Mesenchymal stem cell (in vitro differentiated cells and primary cell): ENCODE measurements at regions not wholly inside any gene's neighbourhood (a gene's known extent, or its start where the extent isn't known, plus 50 kb on each side); places are given as distances from the start of the nearest gene placed in this dataset.

Experiments used
- DNase-seq: peaks from one replicate; pipeline ENCODE4 v3.0.0-alpha.2; 2013
- H2AFZ ChIP-seq: one replicate; pipeline ENCODE4 v1.6.1; 2013; ENCODE audit warnings: low read depth, mild to moderate bottlenecking, control low read depth, inconsistent platforms, low read length, moderate library complexity
- H2AK5ac ChIP-seq: 2 replicates; pipeline ENCODE4 v1.6.1; 2013; ENCODE audit warnings: low read length, moderate library complexity, mild to moderate bottlenecking, inconsistent platforms; ENCODE audit not compliant: severe bottlenecking
- H2BK120ac ChIP-seq: one replicate; pipeline ENCODE4 v1.6.1; 2013; ENCODE audit warnings: low read depth, mild to moderate bottlenecking, inconsistent platforms, low read length, moderate library complexity
- H2BK12ac ChIP-seq, 2 experiments: one replicate each; pipeline ENCODE4 v1.6.1; 2013; ENCODE audit warnings: inconsistent platforms in 2 of 2, low read length in 2 of 2, mild to moderate bottlenecking in 2 of 2, moderate library complexity in 2 of 2, control low read depth in 1 of 2
- H2BK15ac ChIP-seq: one replicate; pipeline ENCODE4 v1.6.1; 2013; ENCODE audit warnings: mild to moderate bottlenecking, low read depth, inconsistent platforms; ENCODE audit not compliant: poor library complexity, severe bottlenecking
- H2BK5ac ChIP-seq: 2 replicates; pipeline ENCODE4 v1.6.1; 2013; ENCODE audit warnings: low read depth, mild to moderate bottlenecking, low read length, control low read depth, inconsistent platforms; ENCODE audit not compliant: poor library complexity, severe bottlenecking
- H3K14ac ChIP-seq, 2 experiments: one replicate each; pipeline ENCODE4 v1.6.1; 2013; ENCODE audit warnings: inconsistent platforms in 2 of 2, low read length in 2 of 2, control low read depth in 1 of 2, mild to moderate bottlenecking in 1 of 2, moderate library complexity in 1 of 2
- H3K18ac ChIP-seq, 2 experiments: one replicate each; pipeline ENCODE4 v1.6.1; 2013; ENCODE audit warnings: inconsistent platforms in 2 of 2, low read length in 2 of 2, control low read depth in 1 of 2, low read depth in 1 of 2, mild to moderate bottlenecking in 1 of 2
- H3K23ac ChIP-seq, 2 experiments: one replicate each; pipeline ENCODE4 v1.6.1; 2013; ENCODE audit warnings: inconsistent platforms in 2 of 2, low read length in 2 of 2, mild to moderate bottlenecking in 2 of 2, moderate library complexity in 2 of 2, control low read depth in 1 of 2
- H3K27ac ChIP-seq: 2 replicates; pipeline ENCODE4 v1.5.1; 2013; ENCODE audit warnings: mild to moderate bottlenecking, moderate library complexity, low read length, control low read depth, inconsistent platforms; ENCODE audit not compliant: poor library complexity, severe bottlenecking
- H3K27me3 ChIP-seq, 2 experiments: 2 replicates each; pipeline versions ENCODE4 v1.6.1 to v1.7.0; 2013; ENCODE audit warnings: low read length in 2 of 2, mild to moderate bottlenecking in 2 of 2, moderate library complexity in 2 of 2, control low read depth in 1 of 2, inconsistent platforms in 1 of 2; ENCODE audit not compliant: control insufficient read depth in 1 of 2, insufficient read depth in 1 of 2
- H3K36me3 ChIP-seq, 2 experiments: 2 replicates each; pipeline versions ENCODE4 v1.6.1 to v1.7.0; 2013; ENCODE audit warnings: low read length in 2 of 2, control low read depth in 1 of 2, inconsistent platforms in 1 of 2, low read depth in 1 of 2, mild to moderate bottlenecking in 1 of 2; ENCODE audit not compliant: insufficient read depth in 2 of 2, control insufficient read depth in 1 of 2
- H3K4ac ChIP-seq, 2 experiments: one replicate each; pipeline ENCODE4 v1.6.1; 2013; ENCODE audit warnings: inconsistent platforms in 2 of 2, low read length in 2 of 2, mild to moderate bottlenecking in 2 of 2, moderate library complexity in 2 of 2, control low read depth in 1 of 2, low read depth in 1 of 2
- H3K4me1 ChIP-seq: 2 replicates; pipeline ENCODE4 v1.6.1; 2013; ENCODE audit warnings: low read depth, low read length, control low read depth; ENCODE audit not compliant: control insufficient read depth, insufficient read depth
- H3K4me2 ChIP-seq: 2 replicates; pipeline ENCODE4 v1.6.1; 2013; ENCODE audit warnings: low read length, mild to moderate bottlenecking, inconsistent platforms; ENCODE audit not compliant: poor library complexity, severe bottlenecking
- H3K4me3 ChIP-seq, 2 experiments: 2 replicates each; pipeline versions ENCODE4 v1.5.1 to v1.7.0; 2013; ENCODE audit warnings: low read length in 2 of 2, mild to moderate bottlenecking in 2 of 2, control low read depth in 1 of 2, low read depth in 1 of 2; ENCODE audit not compliant: insufficient read depth in 1 of 2
- H3K79me1 ChIP-seq: replicated peaks from 2 replicates; pipeline ENCODE4 v1.6.1; 2013; ENCODE audit warnings: mild to moderate bottlenecking, control low read depth, low read length, inconsistent platforms; ENCODE audit not compliant: poor library complexity, severe bottlenecking
- H3K9ac ChIP-seq: 2 replicates; pipeline ENCODE4 v1.7.0; 2013; ENCODE audit warnings: mild to moderate bottlenecking, low read length, moderate library complexity
- H3K9me3 ChIP-seq: 2 replicates; pipeline ENCODE4 v1.7.0; 2013; ENCODE audit warnings: mild to moderate bottlenecking, low read length; ENCODE audit not compliant: control insufficient read depth
- H4K8ac ChIP-seq: one replicate; pipeline ENCODE4 v1.6.1; 2013; ENCODE audit warnings: inconsistent platforms, mild to moderate bottlenecking, low read length, moderate library complexity
- H4K91ac ChIP-seq: one replicate; pipeline ENCODE4 v1.6.1; 2013; ENCODE audit warnings: mild to moderate bottlenecking, low read length, inconsistent platforms
- WGBS: methylation state at CpG from one replicate; pipeline ENCODE4 v1.1.7; 2013; ENCODE audit warnings: mixed read lengths; 5-methylcytosine and 5-hydroxymethylcytosine counted together

DNA sequence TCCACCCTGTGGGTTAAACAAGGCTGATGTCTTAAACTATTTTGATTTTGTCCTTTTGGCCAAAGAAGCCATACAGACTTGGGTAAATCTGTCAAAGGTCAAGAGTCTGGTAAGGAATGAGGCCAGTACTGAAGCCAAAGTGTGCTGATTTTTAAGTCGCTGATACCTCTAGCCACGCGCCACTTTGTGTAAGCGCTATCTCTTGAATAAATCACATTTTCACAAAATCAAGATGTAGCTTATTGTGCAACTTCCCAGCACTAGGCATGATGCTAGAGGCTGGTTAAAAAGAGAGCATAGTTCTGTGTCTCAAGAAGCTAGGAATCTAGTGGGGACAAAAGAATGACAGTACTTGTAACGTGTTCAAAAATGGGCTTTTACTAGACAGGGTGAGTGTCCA is 510.6 kb upstream of the RAB6C start:
- no peak for DNase-seq
- Histone ChIP-seq H3K9ac (no peak overlapping the region), H3K18ac (no peak overlapping the region), H3K4me2 (no peak overlapping the region), H3K4ac (no peak overlapping the region), H2AFZ (no peak overlapping the region), H3K79me1 (no peaks in the 10 kb centered on the region), H2BK120ac (no peak overlapping the region), H2AK5ac (no peak overlapping the region), H2BK5ac (no peak overlapping the region), H3K27me3 (no peaks in the 10 kb centered on the region), H4K91ac (no peak overlapping the region), H3K27ac (no peak overlapping the region), H2BK15ac (no peak overlapping the region), H2BK12ac (no peak overlapping the region), H3K9me3 (no peaks in the 10 kb centered on the region), H3K23ac (no peak overlapping the region), H3K4me3 (no peak overlapping the region), H4K8ac (no peak overlapping the region), H3K36me3 (no peaks in the 10 kb centered on the region), H3K4me1 (no peaks in the 10 kb centered on the region), H3K14ac (no peak overlapping the region)
- WGBS, result 96% methylated on average over 4 of the region's 5 CpGs

DNA sequence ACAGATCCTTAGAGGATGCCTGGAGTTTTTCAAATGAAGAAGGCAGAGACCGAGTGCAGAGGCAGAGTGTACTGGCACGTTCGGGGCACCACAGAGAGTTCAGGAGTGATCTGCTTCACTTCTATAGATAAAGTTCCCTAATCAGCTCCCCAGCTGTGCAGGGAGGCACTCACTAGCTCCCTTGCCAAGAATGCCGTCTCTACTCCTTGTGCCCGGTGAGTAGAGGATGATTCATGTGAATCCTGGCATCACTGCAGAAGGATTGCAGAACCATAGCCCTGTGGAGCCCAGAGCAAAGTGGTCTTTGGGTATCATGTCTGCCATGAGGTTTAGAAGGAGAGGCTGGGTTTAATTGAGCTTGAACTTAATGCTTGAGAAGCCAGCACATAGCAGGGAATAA is 510.1 kb upstream of the RAB6C start:
- no peak overlapping the region for H3K18ac ChIP-seq
- WGBS, result 77% methylated on average over 5 of the region's 5 CpGs
- H3K4me1 ChIP-seq, result no peaks in the 10 kb centered on the region

DNA sequence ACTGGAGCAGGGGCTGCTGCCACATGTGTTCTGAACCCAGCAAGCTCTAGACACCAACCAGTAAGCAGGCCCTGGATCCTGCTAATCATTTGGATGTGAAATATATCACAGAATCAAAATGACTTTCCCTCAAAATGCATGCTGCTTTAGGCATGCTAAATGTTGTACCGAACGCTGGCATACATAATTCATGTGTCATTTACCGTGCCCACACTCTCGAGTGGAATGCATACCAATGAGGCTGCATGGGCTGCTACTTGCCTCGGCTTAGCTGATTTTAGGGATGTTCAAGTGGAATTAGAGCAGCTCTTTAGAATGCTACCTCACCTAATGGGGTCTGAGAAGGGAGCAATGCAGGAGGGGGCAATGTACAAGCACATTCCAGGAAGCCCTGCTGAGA is 509.6 kb upstream of the RAB6C start:
- Histone ChIP-seq H3K4ac (no peak overlapping the region), H2BK15ac (no peak overlapping the region), H3K79me1 (no peaks in the 10 kb centered on the region), H3K9ac (no peak overlapping the region), H2AFZ (no peak overlapping the region), H2BK12ac (no peak overlapping the region), H3K18ac (no peak overlapping the region), H2AK5ac (no peak overlapping the region), H4K8ac (no peak overlapping the region), H3K27ac (no peak overlapping the region), H2BK120ac (no peak overlapping the region), H3K4me2 (no peak overlapping the region), H4K91ac (no peak overlapping the region), H3K14ac (no peak overlapping the region), H3K36me3 (no peaks in the 10 kb centered on the region), H3K4me1 (no peaks in the 10 kb centered on the region), H3K4me3 (no peak overlapping the region), H2BK5ac (no peak overlapping the region), H3K9me3 (no peaks in the 10 kb centered on the region), H3K27me3 (no peaks in the 10 kb centered on the region), H3K23ac (no peak overlapping the region)
- 81% methylated on average over 5 of the region's 5 CpGs for WGBS
- no peak for DNase-seq

More for the DNA sequence above, 510.1 kb upstream of the RAB6C start:
- H3K79me1 ChIP-seq, result no peaks in the 10 kb centered on the region
- no peaks in the 10 kb centered on the region for H3K9me3 ChIP-seq
- no peaks in the 10 kb centered on the region for H3K36me3 ChIP-seq
- no peak overlapping the region for H2AK5ac ChIP-seq
- no peak overlapping the region for H4K91ac ChIP-seq
- no peak overlapping the region for H3K27ac ChIP-seq
- H2BK15ac ChIP-seq, result no peak overlapping the region
- no peak overlapping the region for H3K4me2 ChIP-seq
- H3K9ac ChIP-seq, result no peak overlapping the region
- H3K23ac ChIP-seq, result no peak overlapping the region
- no peak overlapping the region for H2BK120ac ChIP-seq
- no peak overlapping the region for H3K4ac ChIP-seq
- no peak for DNase-seq
- H2BK12ac ChIP-seq, result no peak overlapping the region
- H2BK5ac ChIP-seq, result no peak overlapping the region
- no peak overlapping the region for H4K8ac ChIP-seq
- no peak overlapping the region for H3K4me3 ChIP-seq
- H3K14ac ChIP-seq, result no peak overlapping the region
- no peaks in the 10 kb centered on the region for H3K27me3 ChIP-seq
- H2AFZ ChIP-seq, result no peak overlapping the region

DNA sequence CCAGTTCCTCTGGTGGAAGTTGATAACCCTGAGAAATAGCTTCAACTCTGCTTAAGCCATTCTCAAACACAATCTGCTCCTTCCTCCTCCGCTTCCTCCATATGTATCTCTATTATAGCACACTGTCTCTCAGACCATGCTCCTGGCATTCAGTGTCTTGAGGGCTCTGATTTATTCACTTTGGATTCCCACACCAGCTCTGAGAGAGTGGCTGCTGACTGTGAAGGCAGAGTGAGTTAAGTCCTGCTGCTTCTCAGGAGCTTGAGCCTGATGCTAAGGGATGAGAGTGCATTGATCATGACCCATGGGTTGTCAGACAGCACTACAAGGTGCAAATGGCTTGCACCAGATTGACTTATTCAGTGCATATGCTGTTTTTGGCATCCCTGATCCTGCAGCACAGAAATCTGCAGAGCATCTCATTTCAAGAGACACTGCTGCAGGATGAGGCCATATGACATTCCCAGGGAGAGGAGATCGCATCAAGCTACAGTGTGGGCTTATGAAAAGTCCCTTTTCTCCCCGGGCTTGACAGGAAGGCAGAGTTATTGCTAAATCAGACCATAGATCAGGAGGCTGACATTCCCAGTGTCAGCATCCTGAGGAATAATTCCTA is 500.5 kb upstream of the RAB6C start:
- no peak overlapping the region for H2AFZ ChIP-seq
- no peak overlapping the region for H3K23ac ChIP-seq
- no peak overlapping the region for H3K18ac ChIP-seq
- DNase-seq, result no peak
- no peaks in the 10 kb centered on the region for H3K79me1 ChIP-seq
- H3K9ac ChIP-seq, result no peak overlapping the region
- no peaks in the 10 kb centered on the region for H3K9me3 ChIP-seq
- no peaks in the 10 kb centered on the region for H3K4me1 ChIP-seq
- no peak overlapping the region for H4K91ac ChIP-seq
- no peak overlapping the region for H2AK5ac ChIP-seq
- H3K4me3 ChIP-seq, result no peak overlapping the region
- H3K27me3 ChIP-seq, result peaks cover 0 to 3% of the 10 kb centered on the region in 2 experiments
- H2BK120ac ChIP-seq, result no peak overlapping the region
- no peak overlapping the region for H3K4me2 ChIP-seq
- H2BK5ac ChIP-seq, result no peak overlapping the region
- no peaks in the 10 kb centered on the region for H3K36me3 ChIP-seq
- no peak overlapping the region for H3K4ac ChIP-seq
- H3K14ac ChIP-seq, result no peak overlapping the region
- no peak overlapping the region for H2BK15ac ChIP-seq
- H4K8ac ChIP-seq, result no peak overlapping the region
- H3K27ac ChIP-seq, result no peak overlapping the region
- H2BK12ac ChIP-seq, result no peak overlapping the region
- WGBS, result 76% methylated on average over 2 of the region's 3 CpGs
